IPS-20b (cell line): ENCODE measurements at regions not wholly inside any gene's neighbourhood (a gene's known extent, or its start where the extent isn't known, plus 50 kb on each side); places are given as distances from the start of the nearest gene placed in this dataset.

ENCODE experiments used
- H3K27ac ChIP-seq: one replicate; pipeline ENCODE4 v1.5.1; 2013; ENCODE audit warnings: low read length
- H3K27me3 ChIP-seq: 2 replicates; pipeline ENCODE4 v1.6.1; 2013; ENCODE audit warnings: mild to moderate bottlenecking, low read length, inconsistent platforms; ENCODE audit not compliant: insufficient read depth
- H3K36me3 ChIP-seq: 2 replicates; pipeline ENCODE4 v1.6.1; 2013; ENCODE audit warnings: low read depth, mild to moderate bottlenecking, inconsistent platforms, low read length, moderate library complexity; ENCODE audit not compliant: insufficient read depth
- H3K4me1 ChIP-seq: 2 replicates; pipeline ENCODE4 v1.6.1; 2013; ENCODE audit warnings: mild to moderate bottlenecking, control low read depth, inconsistent platforms, low read length, moderate library complexity; ENCODE audit not compliant: insufficient read depth
- H3K4me3 ChIP-seq: 2 replicates; pipeline ENCODE4 v1.5.1; 2013; ENCODE audit warnings: mild to moderate bottlenecking, low read length, inconsistent platforms
- H3K9ac ChIP-seq: 2 replicates; pipeline ENCODE4 v1.6.1; 2013; ENCODE audit warnings: low read depth, mild to moderate bottlenecking, inconsistent platforms, low read length, moderate library complexity
- H3K9me3 ChIP-seq: 2 replicates; pipeline ENCODE4 v1.6.1; 2013; ENCODE audit warnings: mild to moderate bottlenecking, low read depth, low read length, inconsistent platforms; ENCODE audit not compliant: insufficient read depth

- Histone ChIP-seq H3K36me3 (no peaks in the 10 kb centered on the region), H3K4me3 (no peak overlapping the region), H3K9me3 (no peaks in the 10 kb centered on the region), H3K27ac (no peak overlapping the region), H3K4me1 (peaks cover 35% of the 10 kb centered on the region), H3K27me3 (no peaks in the 10 kb centered on the region), H3K9ac (no peak overlapping the region)
Measured at GRCh38 chr13:106922384-106922783, 354.4 kb upstream of the ARGLU1 start.

DNA sequence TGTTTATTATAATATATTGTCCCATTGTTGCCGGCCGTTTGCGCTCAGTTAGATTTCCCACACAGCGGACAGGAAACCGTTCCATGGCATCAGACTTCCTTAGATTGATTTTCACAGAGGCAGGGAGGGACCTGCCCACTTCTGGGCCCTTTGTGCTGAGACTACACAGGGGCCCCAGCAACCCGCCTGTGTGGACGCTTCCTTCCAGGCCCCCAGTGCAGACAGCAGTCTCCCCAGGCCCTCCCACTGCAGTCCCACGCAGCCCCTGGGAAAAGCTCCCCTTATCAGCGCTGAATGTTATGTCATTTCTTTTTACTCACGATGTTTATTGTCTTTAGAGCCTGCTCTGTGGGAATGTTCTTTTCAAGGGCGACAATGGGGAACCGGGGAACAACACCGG is 351.7 kb upstream of the ARGLU1 start:
- no peak overlapping the region for H3K27ac ChIP-seq
- H3K9ac ChIP-seq, result peak overlapping the region; percentile 46; the same call in 1 of the 2 replicates
- H3K9me3 ChIP-seq, result no peaks in the 10 kb centered on the region
- peaks cover 49% of the 10 kb centered on the region for H3K4me1 ChIP-seq
- H3K27me3 ChIP-seq, result peaks cover 4% of the 10 kb centered on the region; the same call in 1 of the 2 replicates
- no peaks in the 10 kb centered on the region for H3K36me3 ChIP-seq
- H3K4me3 ChIP-seq, result no peak overlapping the region

GRCh38 chr13:106919133-106919532 is 351.2 kb upstream of the ARGLU1 start:
- H3K27me3 ChIP-seq, result peaks cover 4% of the 10 kb centered on the region; the same call in 1 of the 2 replicates

GRCh38 chr13:106918557-106918860 is 350.6 kb upstream of the ARGLU1 start:
- Histone ChIP-seq H3K9me3 (no peaks in the 10 kb centered on the region), H3K4me3 (peak overlapping the region; percentile 43; the same call in 1 of the 2 replicates), H3K27ac (no peak overlapping the region), H3K9ac (no peak overlapping the region), H3K4me1 (peaks cover 45% of the 10 kb centered on the region), H3K36me3 (no peaks in the 10 kb centered on the region), H3K27me3 (peaks cover 4% of the 10 kb centered on the region; the same call in 1 of the 2 replicates)

More at GRCh38 chr13:106919133-106919532, 351.2 kb upstream of the ARGLU1 start:
- no peaks in the 10 kb centered on the region for H3K36me3 ChIP-seq
- peaks cover 47% of the 10 kb centered on the region for H3K4me1 ChIP-seq
- H3K9ac ChIP-seq, result no peak overlapping the region
- no peaks in the 10 kb centered on the region for H3K9me3 ChIP-seq
- H3K27ac ChIP-seq, result no peak overlapping the region
- H3K4me3 ChIP-seq, result peak overlapping the region; percentile 17; the same call in 1 of the 2 replicates

DNA sequence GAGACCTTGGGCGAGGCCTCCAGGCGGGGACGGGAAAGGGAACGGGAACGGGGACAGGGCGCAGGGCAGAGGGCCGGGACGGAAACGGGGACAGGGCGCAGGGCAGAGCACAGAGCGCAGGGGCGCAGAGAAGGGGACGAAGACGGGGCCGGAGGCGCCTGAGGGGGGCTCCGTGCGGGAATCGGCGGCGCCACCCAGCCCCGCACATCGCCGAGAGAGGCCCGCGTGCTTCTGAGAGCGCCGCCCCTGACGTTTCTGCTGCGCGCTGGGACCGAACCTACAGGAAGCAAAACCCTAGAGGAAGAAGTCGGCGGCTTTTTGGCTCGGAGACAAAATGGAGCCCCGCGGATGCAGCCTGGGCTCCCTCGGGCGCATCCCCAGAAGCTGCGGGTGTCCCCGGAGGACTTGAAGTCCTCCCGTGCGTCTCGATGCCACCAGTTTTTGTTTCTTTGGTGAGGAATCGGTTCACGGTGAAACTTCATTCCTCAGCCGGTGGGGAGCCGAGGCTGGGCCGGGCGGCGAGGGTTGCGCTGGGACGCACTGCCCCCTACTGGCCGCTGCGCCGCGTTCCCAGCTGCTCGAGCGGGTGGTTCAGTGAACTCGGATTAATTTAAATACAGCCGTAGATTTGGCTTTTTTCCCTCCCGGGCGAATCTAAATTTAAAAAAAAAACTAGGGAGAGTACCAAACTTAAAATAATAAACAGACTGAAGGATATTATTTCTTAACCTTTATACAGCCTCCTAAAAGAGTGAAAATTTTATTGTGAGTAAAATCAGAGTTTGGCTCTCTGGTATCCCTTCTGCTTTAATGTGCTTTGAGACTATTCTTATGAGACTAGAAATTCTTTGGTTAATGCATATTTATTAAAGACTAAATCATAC is 350.0 kb upstream of the ARGLU1 start:
- H3K4me1 ChIP-seq, result peaks cover 43% of the 10 kb centered on the region
- H3K9ac ChIP-seq, result peak overlapping the region; percentile 80
- H3K27ac ChIP-seq, result no peak overlapping the region
- H3K4me3 ChIP-seq, result peak overlapping the region; percentile 70
- no peaks in the 10 kb centered on the region for H3K36me3 ChIP-seq
- no peaks in the 10 kb centered on the region for H3K9me3 ChIP-seq
- H3K27me3 ChIP-seq, result peaks cover 4% of the 10 kb centered on the region; the same call in 1 of the 2 replicates

DNA sequence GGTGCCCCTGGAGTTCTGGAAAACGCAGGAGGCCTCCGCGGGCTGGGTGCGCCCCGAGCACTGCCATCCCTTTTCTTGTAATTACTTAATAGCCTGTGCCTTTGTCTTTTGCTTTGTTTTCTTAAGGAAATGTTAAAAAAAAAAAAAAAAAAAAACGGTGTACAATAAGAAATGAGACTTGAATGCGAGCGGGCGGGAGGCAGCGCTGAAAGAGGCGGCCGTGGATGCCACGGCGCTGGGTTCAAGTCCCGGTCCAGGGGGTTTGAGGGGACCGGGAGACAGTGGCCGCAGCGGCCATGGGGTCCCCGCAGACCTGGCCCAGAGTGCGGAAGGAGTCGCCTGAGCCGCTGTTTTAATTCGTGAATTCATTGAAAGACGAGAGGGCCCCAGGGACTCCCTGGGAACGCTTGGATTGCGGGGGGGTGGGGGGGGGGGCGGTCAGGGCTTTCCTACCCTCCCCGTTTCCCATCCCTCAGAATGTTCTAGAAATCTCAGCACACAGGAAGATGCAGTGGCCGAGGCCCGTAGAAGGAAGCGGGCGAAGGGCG is 349.2 kb upstream of the ARGLU1 start:
- Histone ChIP-seq H3K36me3 (no peaks in the 10 kb centered on the region), H3K27ac (no peak overlapping the region), H3K27me3 (peaks cover 4% of the 10 kb centered on the region; the same call in 1 of the 2 replicates), H3K4me3 (peak overlapping the region; percentile 70; the same call in 1 of the 2 replicates), H3K4me1 (peaks cover 43% of the 10 kb centered on the region), H3K9me3 (no peaks in the 10 kb centered on the region), H3K9ac (no peak overlapping the region; the same call in 1 of the 2 replicates)

- Histone ChIP-seq H3K36me3 (no peaks in the 10 kb centered on the region), H3K27me3 (peaks cover 4% of the 10 kb centered on the region; the same call in 1 of the 2 replicates), H3K9me3 (no peaks in the 10 kb centered on the region), H3K4me1 (peaks cover 43% of the 10 kb centered on the region), H3K4me3 (no peak overlapping the region), H3K9ac (no peak overlapping the region), H3K27ac (no peak overlapping the region)
Measured at GRCh38 chr13:106916329-106916976, 348.5 kb upstream of the ARGLU1 start.

- Histone ChIP-seq H3K9me3 (no peaks in the 10 kb centered on the region), H3K36me3 (no peaks in the 10 kb centered on the region), H3K27me3 (peaks cover 4% of the 10 kb centered on the region; the same call in 1 of the 2 replicates), H3K9ac (peak overlapping the region; percentile 7; the same call in 1 of the 2 replicates), H3K4me1 (peaks cover 38% of the 10 kb centered on the region), H3K4me3 (no peak overlapping the region), H3K27ac (no peak overlapping the region)
Measured at GRCh38 chr13:106915146-106915545, 347.2 kb upstream of the ARGLU1 start.

GRCh38 chr13:106911627-106912026 is 343.7 kb upstream of the ARGLU1 start:
- H3K4me1 ChIP-seq, result peaks cover 22% of the 10 kb centered on the region
- H3K4me3 ChIP-seq, result no peak overlapping the region
- H3K9ac ChIP-seq, result no peak overlapping the region
- H3K27me3 ChIP-seq, result no peaks in the 10 kb centered on the region; the same call in 1 of the 2 replicates
- no peaks in the 10 kb centered on the region for H3K36me3 ChIP-seq
- no peaks in the 10 kb centered on the region for H3K9me3 ChIP-seq
- no peak overlapping the region for H3K27ac ChIP-seq

DNA sequence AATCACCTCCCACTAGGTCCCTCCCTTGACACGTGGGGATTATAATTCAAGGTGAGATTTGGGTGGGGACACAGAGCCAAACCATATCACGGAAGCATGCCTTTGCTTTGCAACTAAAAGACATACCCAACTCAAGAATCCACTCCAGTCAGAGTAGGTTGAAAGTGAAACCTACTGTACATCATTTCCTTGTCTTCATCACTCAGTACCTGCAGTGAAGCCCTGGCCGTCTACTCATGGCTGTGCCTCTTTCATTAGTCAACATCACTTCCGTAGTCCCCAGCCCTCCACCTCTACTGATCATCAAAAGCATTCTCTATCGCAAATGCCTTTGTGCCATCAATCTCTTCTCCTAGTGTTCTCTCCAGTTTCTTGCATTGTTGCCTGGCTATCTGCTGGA is 343.1 kb upstream of the ARGLU1 start:
- Histone ChIP-seq H3K27me3 (no peaks in the 10 kb centered on the region), H3K9me3 (no peaks in the 10 kb centered on the region), H3K27ac (no peak overlapping the region), H3K9ac (no peak overlapping the region), H3K36me3 (no peaks in the 10 kb centered on the region), H3K4me3 (no peak overlapping the region), H3K4me1 (peaks cover 23% of the 10 kb centered on the region)

GRCh38 chr13:106906426-106906996 is 338.6 kb upstream of the ARGLU1 start:
- Histone ChIP-seq H3K9ac (no peak overlapping the region), H3K4me1 (peaks cover 9% of the 10 kb centered on the region), H3K4me3 (no peak overlapping the region), H3K27ac (no peak overlapping the region), H3K27me3 (no peaks in the 10 kb centered on the region), H3K9me3 (no peaks in the 10 kb centered on the region), H3K36me3 (no peaks in the 10 kb centered on the region)
